ENCODE measurements at regions not wholly inside any gene's neighbourhood (a gene's known extent, or its start where the extent isn't known, plus 50 kb on each side); places are given as distances from the start of the nearest gene placed in this dataset.

GRCh38 chr6:6820641-6821238 is 232.2 kb downstream of the LY86 start:
- no peak overlapping the region for H3K4me3 Mint-ChIP-seq
- no peak for TF ChIP-seq CTCF (IDR thresholded peaks at IDR 0.05; ENCODE audit: unreplicated experiment in 3 of 3)

GRCh38 chr6:6821639-6822261 is 233.2 kb downstream of the LY86 start:
- Mint-ChIP-seq H3K9me3 (no peaks in the 10 kb centered on the region), H3K36me3 (ENCODE audit: low read depth) (no peaks in the 10 kb centered on the region), H3K4me3 (no peak overlapping the region), H3K27me3 (ENCODE audit: low read depth) (peaks cover 26% of the 10 kb centered on the region), H3K27ac (no peak overlapping the region), H3K4me1 (peaks cover 26% of the 10 kb centered on the region)
- no peak for TF ChIP-seq CTCF (IDR thresholded peaks at IDR 0.05; ENCODE audit: unreplicated experiment in 3 of 3)

More at GRCh38 chr6:6820641-6821238, 232.2 kb downstream of the LY86 start:
- Mint-ChIP-seq H3K27ac (peak overlapping the region; percentile 50 to 64 (median 61)), H3K9me3 (no peaks in the 10 kb centered on the region), H3K27me3 (ENCODE audit: low read depth) (peaks cover 26% of the 10 kb centered on the region), H3K36me3 (ENCODE audit: low read depth) (no peaks in the 10 kb centered on the region), H3K4me1 (peaks cover 20% of the 10 kb centered on the region)

- no peak for TF ChIP-seq CTCF (IDR thresholded peaks at IDR 0.05; ENCODE audit: unreplicated experiment in 3 of 3)
- H3K9me3 Mint-ChIP-seq = no peaks in the 10 kb centered on the region
These were observed 234.5 kb downstream of the LY86 start for GRCh38 chr6:6823030-6823429.

GRCh38 chr6:6823568-6824224 is 235.2 kb downstream of the LY86 start:
- Mint-ChIP-seq H3K27ac (no peak overlapping the region), H3K36me3 (ENCODE audit: low read depth) (no peaks in the 10 kb centered on the region), H3K4me1 (peaks cover 26% of the 10 kb centered on the region), H3K4me3 (no peak overlapping the region), H3K27me3 (ENCODE audit: low read depth) (peaks cover 26% of the 10 kb centered on the region), H3K9me3 (no peaks in the 10 kb centered on the region)
- TF ChIP-seq CTCF (IDR thresholded peaks at IDR 0.05; ENCODE audit: unreplicated experiment in 3 of 3) = no peak

More at GRCh38 chr6:6823030-6823429, 234.5 kb downstream of the LY86 start:
- Mint-ChIP-seq H3K27me3 (ENCODE audit: low read depth) (peaks cover 27% of the 10 kb centered on the region), H3K4me3 (no peak overlapping the region), H3K36me3 (ENCODE audit: low read depth) (no peaks in the 10 kb centered on the region), H3K27ac (no peak overlapping the region), H3K4me1 (peaks cover 26% of the 10 kb centered on the region)

GRCh38 chr6:6824381-6824780 is 235.9 kb downstream of the LY86 start:
- H3K9me3 Mint-ChIP-seq = no peaks in the 10 kb centered on the region

More at GRCh38 chr6:6824381-6824780, 235.9 kb downstream of the LY86 start:
- H3K36me3 Mint-ChIP-seq (ENCODE audit: low read depth) = no peaks in the 10 kb centered on the region
- peaks cover 26% of the 10 kb centered on the region for H3K4me1 Mint-ChIP-seq
- no peak overlapping the region for H3K27ac Mint-ChIP-seq
- no peak for TF ChIP-seq CTCF (IDR thresholded peaks at IDR 0.05; ENCODE audit: unreplicated experiment in 3 of 3)
- no peak overlapping the region for H3K4me3 Mint-ChIP-seq
- H3K27me3 Mint-ChIP-seq (ENCODE audit: low read depth) = peaks cover 21% of the 10 kb centered on the region
